ENCODE measurements at regions not wholly inside any gene's neighbourhood (a gene's known extent, or its start where the extent isn't known, plus 50 kb on each side); places are given as distances from the start of the nearest gene placed in this dataset.

GRCh38 chr3:76324101-76324500, 538.8 kb upstream of the ZNF717 start:
- no peak for TF ChIP-seq CTCF (IDR thresholded peaks at IDR 0.05)

GRCh38 chr3:76345878-76346277, 560.5 kb upstream of the ZNF717 start:
- TF ChIP-seq CTCF (IDR thresholded peaks at IDR 0.05), result no peak

- TF ChIP-seq CTCF (IDR thresholded peaks at IDR 0.05), result no peak
Measured at GRCh38 chr3:76346690-76347089, 561.3 kb upstream of the ZNF717 start.

GRCh38 chr3:76349715-76350480, 564.5 kb upstream of the ZNF717 start:
- TF ChIP-seq CTCF (IDR thresholded peaks at IDR 0.05), result no peak

GRCh38 chr3:76352051-76352450, 566.7 kb upstream of the ZNF717 start:
- no peak for TF ChIP-seq CTCF (IDR thresholded peaks at IDR 0.05)

- no peak for TF ChIP-seq CTCF (IDR thresholded peaks at IDR 0.05)
Measured at GRCh38 chr3:76352511-76353284, 567.3 kb upstream of the ZNF717 start.

GRCh38 chr3:76353683-76354082, 568.3 kb upstream of the ZNF717 start:
- no peak for TF ChIP-seq CTCF (IDR thresholded peaks at IDR 0.05)

Data from LNCAP (cell line).